Stimulated activated CD4-positive, alpha-beta T cell treated with anti-CD3 and anti-CD28 coated beads, Interleukin-4, amount 100 ng/mL, for 24 hours (primary cell): ENCODE measurements at regions not wholly inside any gene's neighbourhood (a gene's known extent, or its start where the extent isn't known, plus 50 kb on each side); places are given as distances from the start of the nearest gene placed in this dataset.
"Not testable (repeated sequence)": the region's sequence is repeated elsewhere in the genome, so short reads cannot be mapped to it uniquely, and the experiment has no call there.

Experiments used
- DNase-seq: peaks from one replicate; pipeline ENCODE4 v3.0.0-alpha.2; 2020

DNA sequence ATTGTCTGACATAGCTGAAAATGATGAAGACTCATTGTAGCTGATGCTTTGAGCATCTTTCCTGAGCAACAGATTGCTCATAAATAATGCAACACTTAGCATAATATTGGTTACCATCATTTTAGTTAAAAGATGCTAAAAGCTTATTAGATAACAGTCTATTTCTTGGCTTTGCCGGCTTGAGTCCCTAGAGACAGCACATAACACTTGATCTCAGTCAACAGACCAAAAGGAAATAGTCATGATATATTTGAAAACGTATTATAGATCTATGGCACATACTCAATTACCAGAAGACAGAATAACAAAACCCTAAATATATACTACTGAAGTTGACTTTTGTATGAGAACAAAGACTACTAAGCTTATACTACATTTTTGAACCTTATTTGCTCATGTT lies 846.7 kb upstream of the EPHA5 start:
- no peak for DNase-seq

DNA sequence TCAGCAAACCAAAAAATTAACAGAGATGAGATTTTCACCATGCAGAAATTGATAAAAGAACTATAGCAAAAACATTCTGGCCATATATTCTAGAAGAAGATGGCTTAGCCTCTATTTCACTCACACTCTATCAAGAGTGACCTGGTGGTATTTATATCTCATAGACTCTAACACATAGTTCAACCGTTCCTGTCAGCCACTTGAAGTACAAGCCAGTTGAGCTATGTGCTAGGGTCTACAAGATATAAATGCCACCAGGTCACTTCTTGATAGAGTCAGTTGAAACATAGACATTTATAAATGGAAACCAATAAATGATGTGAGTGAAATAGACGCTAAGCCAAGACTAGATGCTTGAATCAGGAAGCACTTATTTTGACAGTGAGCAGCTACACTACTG lies 836.7 kb upstream of the EPHA5 start:
- no peak for DNase-seq

DNA sequence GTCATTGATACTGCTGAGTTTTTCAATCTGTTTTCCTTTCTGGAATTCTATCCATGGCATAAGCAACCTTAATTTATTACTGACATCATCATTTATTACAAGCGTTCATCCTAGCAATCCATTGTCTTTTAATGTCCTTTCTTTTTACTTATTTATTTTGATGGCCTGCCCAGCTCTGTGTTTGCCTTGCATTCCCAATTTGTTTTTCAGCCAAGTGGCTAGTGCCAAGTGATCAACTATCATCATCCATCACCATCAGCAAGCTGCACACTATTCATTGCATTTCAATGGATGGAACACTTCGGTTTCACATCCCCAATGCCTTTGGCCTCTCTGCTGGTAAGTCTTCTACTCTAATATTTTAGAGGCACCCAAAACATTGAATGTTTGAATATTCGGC lies 831.7 kb upstream of the EPHA5 start:
- DNase-seq: no peak

DNA sequence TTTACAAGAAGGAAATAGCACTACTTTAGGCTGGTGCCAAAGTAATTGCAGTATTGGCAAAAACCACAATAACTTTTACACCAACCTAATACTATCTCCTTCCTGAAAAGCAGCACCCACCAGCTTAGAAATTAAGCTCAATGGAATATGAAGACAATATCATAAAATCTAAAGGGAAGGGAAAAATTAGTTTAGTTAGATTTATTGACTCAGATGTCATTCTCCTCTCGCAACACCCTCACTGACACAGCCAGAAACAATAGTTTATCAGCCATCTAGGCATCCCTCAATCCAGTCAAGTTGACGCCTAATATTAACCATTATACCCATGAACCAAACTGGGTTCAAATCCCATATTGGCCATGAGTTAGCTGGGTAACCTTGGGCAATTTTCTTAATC lies 820.4 kb upstream of the EPHA5 start:
- no peak for DNase-seq

DNA sequence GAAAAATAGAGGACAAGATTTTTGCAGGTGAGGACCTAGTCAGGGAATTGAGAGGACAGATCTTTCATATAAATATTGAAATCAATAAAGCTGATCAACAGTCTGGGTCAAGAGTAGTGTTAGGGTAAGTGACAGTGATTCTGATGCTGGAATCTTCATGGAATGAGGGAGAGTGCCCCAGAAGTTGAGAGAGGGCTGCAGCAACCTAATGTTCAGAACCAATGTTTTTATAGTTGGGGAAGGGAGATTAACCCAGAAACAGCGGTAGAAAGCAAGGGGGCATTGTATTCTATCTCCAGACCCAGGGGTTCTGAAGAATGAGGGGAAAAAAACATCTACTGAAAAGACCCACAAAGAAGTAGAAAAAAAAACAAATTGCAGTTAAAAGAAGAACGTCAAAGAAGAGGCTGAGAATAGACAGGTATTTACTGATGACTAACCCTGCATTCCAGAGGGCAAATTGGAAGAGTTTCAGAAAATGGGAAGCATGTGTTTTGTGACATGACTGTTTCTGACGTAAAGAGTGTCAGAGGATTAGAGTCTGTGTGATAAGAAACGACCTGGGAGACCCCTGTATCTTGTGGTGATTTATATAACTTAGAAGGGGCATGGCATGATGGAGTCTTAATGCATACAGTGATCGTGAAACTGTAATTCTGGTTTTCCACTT lies 819.6 kb upstream of the EPHA5 start:
- DNase-seq: no peak

DNA sequence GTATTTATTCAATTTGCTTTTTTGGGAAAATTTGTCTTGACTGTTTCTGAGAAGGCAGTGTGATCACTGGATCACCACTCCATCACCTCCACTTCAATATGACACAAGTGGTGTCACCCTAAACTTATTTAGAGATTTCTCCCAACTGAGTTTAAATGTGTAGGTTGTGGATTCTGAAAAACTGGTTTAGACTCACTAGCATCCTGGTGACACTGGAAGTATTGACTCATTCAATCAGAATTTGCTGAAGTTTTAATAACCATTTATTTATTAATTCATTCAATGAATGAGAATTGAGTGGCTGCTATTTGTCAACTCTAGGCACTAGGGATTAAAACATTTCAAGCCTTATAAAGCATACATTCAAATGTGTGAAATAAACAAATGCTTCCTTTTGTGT lies 819.1 kb upstream of the EPHA5 start:
- no peak for DNase-seq

DNA sequence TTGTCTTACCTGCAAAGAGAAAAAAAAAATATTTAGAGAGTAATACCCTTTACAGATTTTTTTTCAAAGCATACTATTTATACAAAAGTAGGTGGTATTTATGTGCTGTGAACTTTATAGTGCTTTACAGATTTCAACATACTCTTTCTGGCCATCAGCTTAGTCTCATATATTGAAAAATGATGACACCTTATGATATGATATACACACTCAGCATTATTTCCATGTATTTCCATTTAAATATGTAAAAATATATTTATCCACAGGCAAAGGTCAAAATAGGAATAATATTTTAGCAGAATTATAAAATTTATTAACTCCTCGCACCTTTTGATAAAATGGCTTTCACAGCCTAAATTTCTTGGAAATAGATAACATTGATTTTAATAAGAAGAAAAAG lies 815.8 kb upstream of the EPHA5 start:
- no peak for DNase-seq

DNA sequence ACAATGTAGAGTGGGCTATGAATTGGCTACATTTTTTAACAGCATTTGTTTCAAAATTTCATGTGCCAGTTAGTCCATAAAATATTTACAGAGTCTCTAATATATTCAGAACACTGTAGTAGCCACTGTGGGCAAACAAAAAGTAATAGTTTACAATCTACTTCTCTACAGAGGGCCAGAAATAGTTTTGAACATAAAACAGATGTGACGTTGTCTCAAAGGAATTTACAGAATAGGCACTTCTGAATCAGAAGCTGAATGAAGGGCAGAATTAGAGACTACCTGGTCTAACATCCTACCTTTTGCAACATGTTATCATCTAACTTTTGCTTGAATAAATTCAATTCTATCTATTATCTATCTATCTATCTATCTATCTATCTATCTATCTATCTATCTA lies 811.9 kb upstream of the EPHA5 start:
- no peak for DNase-seq

DNA sequence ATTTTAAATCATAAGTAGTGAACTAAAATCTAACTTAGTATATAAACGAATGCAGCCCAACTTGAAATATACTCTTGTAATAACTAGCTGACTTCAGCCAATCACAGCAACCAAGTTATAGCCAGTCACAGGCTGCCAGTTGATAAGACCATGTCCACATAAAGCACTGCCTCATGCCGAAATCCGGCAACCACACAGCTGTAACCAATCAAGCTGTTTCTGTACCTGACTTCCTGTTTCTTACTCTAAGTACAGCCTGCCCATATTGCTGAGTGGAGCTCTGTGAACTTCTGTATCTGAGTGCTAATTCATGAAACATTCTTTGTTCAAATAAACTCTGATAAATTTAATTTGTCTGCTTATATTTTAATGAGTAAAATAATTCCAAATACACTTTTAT lies 805.3 kb upstream of the EPHA5 start:
- no peak for DNase-seq

DNA sequence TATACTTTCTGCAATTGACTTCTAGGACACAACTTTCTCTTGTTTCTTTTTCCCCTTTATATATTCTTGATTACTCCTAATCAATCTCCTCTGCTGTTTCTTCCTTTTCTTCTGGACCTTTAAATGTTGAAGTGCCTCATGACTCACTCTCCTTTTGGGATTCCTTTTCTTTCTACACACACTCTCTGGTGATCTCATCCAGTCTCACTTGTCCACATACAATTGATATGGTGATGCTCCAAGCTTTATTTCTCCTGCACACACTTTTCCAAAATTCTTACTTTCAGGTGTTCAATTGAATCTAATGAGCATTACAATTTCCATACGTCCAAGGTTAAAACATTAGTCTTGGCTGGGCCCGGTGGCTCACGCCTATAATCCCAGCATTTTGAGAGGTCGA lies 794.8 kb upstream of the EPHA5 start:
- DNase-seq: no peak

DNA sequence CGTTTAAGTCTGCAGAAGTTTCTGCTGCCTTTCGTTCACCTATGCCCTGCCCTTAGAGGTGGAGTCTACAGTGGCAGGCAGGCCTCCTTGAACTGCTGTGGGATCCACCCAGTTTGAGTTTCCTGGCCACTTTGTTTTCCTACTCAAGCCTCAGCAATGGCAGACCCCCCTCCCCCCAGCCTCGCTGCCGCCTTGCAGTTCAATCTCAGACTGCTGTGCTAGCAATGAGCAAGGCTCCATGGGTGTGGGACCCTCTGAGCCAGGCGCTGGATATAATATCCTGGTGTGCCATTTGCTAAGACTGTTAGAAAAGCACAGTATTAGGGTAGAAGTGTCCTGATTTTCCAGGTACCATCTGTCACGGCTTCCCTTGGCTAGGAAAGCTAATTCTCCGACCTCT lies 792.6 kb upstream of the EPHA5 start:
- not testable (repeated sequence) for DNase-seq

DNA sequence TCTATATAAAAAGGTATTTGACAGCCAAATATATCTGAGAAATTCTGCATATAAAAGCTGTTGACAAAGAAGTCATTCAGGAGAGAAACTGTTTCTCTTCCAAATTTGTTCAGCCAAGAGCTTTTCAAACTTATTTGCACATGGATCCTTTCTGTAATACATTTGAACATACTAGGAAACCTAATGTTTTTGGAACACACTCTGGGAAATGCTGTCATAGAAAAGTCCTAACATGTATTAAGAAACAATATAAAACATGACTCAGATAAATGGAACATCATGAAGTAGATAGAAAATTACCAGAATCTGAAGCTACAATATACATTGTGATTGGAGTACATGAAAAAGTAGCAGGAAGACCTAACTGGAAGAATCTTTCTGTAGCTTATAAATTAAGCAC lies 781.5 kb upstream of the EPHA5 start:
- no peak for DNase-seq

DNA sequence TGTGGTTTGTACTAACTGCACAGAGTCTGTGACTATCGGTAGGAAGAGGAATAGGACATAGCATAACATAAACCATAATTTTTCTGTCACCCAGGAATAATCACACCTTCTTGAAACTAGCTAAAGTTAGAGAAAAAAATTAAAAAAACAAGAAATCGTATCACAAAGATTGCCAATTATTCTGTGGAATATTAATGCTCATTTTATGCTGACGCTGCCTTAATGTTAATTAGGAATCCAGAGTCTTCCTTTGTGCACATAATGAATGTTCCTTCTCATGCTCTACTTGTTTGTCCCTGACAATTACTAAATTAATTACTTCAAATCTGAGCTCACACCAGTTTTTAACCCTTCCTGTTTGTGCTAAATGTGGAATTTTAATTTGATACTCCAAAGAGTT lies 772.7 kb upstream of the EPHA5 start:
- DNase-seq: no peak

DNA sequence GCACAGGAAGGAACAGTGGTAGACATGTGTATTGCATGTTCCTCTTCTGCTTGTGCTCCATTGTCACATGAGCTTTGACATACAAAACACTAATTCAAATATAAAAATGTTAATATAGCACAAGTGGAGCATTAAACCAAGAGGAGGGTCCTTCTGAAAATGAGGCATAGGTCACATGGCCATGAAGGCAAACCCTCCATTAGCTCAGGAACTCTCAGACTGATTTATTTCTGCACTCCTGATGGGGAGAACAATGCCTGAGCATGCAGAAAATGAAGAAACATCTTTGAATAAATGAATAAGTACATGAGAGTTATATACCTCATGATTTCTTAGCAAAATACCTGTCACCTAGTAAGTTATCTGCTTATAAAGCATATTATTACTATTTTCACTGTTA lies 769.2 kb upstream of the EPHA5 start:
- no peak for DNase-seq

DNA sequence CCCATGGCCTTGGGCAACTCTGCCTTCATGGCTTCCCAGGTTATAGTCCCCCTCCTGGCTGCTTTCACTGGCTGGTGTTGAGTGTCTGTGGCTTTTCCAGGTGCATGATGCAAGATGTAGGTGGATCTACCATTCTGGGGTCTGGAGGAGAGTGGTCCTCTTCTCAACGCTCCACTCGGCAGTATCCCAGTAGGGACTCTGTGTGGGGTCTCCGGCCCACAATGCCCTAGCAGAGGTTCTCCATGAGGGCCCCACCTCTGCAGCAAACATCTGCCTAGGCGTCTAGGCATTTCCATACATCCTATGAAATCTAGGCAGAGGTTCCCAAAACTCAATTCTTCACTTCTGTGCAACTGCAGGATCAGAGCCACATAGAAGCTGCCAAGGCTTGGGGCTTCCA lies 763.4 kb upstream of the EPHA5 start:
- DNase-seq: no peak

DNA sequence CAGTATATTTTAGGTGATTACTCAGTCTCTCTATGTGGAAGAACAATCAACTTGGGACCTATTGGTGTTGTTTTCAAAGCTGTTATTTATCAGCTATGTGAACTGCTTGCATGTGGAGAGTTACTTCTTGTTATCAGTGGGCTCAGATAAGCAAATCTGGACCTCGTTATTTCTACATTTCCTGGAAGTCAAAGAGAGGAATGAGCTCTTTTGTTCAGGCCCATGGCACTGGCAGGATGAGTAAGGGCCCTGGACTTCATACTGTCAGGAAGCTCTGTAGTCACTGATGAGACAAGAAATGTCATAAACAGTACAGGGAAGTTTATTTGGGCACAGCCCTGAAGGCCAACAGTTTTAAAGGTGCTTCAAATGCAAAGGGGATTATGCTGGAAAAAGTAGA lies 760.6 kb upstream of the EPHA5 start:
- DNase-seq: no peak

DNA sequence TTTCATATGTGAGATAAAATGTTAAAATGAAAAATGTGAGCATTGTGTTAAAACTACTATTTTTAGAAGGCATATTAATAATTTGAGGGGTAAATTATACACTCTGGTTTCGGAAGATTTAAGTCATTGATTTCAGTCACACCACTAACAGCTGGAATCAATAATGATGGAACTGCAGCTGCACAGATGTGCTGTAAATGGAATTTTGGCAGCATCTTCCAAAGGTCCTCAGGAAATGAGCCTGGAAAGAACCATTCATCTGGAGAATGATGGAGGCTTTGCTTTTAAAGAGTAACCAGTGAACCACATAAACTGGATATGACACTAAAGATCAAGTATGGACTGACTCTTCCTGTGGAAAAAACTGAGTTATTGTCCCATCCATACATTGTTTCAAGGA lies 759.0 kb upstream of the EPHA5 start:
- no peak for DNase-seq

DNA sequence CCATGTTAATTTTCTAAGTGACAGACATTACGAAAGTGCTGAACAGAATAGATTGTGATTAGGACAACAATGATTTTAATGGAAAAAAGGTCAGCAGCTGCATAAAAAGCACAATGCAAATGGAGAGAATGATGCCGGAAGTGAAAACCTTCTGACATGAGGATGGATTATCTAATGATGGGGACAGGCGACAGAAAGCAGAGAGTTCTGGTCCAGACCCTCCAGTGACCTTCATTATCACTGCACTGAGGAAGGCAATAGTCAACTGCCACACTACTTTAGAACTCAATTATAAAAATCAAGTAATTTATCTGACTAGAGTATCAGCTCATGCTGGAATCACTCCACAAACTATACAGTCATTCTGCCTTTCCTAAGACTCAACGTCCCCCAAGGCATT lies 746.1 kb upstream of the EPHA5 start:
- DNase-seq: no peak

DNA sequence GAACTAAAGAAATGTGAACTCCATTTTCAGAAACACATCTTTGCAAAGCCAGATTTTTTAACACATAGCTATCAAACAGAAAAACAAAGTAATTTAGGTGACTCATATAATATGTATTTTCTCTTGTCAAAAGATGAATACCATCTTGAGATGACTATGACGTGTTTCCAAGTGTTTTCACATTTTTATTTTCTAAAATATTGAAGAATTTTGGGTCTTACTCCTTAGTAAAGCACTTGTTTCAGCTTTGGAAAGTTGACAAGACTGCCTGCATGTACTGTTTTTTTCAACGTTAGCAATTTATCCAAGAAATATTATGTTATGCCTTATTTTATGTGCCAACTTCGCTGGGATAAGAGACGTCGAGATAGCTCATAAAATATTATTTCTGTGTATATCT lies 733.9 kb upstream of the EPHA5 start:
- no peak for DNase-seq

DNA sequence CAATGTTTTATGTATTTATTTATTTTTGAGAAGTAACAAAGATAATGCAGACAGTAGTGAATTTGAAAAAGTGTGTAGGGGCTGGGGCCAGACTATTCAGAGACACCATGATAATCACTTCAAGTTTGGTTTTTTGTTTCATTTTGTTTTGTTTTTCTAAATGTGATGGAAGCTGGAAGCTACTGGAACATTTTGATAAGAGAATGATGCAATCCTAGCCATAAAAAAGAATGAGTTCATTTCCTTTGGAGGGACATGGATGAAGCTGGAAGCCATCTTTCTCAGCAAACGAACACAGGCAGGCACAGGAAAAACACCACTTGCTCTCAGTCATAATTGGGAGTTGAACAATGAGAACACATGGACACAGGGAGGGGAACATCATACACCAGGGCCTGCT lies 706.6 kb upstream of the EPHA5 start:
- DNase-seq: no peak

DNA sequence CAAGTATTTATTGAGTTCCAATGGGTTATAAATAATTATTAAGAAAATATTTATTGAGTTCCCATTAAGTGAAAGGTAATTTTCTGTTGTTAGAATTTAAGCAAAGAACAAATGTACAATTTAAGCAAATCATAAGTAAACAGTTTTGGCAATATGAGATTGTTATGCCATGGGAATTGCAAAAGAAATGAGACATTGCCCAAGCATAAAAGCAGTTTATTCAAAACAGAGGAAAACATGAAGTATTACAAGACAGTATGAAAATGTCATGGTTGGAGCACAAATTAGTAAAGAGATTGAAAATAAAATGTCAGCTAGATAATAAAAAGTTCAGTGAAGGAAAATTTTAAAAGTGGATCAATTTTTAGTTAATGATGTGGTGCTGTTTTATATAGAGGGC lies 706.1 kb upstream of the EPHA5 start:
- no peak for DNase-seq

DNA sequence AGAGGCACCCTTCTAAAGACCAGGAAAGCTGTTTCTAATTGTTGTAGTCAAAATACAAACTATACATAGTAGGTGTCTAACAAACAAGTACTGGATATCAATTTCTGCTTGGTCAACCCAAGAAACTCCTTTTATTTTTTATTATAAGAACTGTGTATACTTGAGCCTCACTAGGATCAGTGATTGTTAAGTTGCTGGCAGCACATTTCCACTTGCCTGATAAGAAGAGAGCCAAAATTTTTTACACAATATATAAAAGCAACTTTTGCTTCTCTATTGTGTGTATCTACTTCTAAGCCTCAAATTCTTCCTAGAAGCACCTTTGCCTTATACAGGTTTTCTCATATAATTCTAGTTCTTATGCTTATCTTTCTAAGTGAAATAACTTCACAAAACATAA lies 703.0 kb upstream of the EPHA5 start:
- DNase-seq: no peak

DNA sequence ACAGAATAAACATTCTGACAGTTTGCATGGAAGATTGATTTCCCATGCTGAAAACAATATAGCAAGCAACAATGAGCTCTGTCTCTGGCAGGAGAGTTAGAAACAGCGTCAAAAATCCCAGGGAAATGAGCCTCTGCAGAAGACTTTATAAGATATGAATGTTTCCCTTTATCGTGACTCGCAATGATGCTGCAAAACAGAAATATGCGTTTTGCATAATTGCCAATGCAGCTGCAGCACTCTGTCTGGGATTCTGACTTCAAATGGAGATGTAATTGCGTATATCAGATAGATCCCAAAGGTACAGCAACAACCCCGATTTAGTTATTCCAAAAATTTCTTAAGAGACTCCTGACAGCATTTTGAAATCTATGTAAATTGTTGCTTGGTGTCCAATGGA lies 702.4 kb upstream of the EPHA5 start:
- DNase-seq: no peak

DNA sequence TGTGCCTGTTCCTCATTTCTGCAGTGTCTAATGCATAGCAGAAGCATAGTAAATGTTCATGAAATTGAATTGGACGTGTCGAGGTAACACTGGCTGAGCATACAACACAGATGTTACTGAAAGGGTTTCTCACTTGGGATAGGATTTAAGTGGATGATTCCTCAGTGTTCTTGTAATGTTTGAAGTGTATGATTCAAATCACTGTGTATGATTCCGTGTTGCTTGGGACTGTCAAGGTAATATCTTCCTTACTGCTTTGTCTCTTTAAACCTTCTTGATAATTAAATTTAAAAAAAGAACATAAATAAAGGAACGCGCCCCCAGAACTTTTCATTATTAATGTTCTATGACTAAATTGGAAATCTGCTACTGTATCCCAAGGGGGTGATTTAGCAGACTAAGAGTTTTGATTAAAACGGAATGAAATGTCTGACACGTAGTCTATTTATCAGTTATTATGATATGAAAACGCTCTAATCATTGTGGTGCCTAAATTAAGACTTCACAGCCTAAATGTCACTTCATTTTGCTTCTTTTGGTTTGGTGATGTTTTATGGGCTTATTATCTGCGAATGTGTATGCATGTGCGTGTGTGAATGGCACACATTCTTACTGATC lies 696.9 kb upstream of the EPHA5 start:
- DNase-seq: no peak

DNA sequence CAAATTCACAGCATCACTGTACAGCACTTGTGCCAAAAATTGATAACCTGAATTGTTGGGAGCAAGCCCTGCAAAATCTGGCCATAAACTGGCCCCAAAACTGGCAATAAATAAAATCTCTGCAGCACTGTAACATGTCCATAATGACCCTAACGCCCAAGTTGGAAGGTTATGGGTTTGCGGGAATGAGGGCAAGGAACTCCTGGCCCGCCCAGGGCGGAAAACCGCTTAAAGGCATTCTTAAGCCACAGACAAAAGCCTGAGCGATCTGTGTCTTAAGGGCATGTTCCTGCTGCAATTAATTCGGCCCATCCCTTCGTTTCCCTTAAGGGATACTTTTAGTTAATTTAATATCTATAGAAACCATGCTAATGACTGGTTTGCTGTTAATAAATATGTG lies 690.1 kb upstream of the EPHA5 start:
- DNase-seq: not testable (repeated sequence)
